ENCODE measurements at regions not wholly inside any gene's neighbourhood (a gene's known extent, or its start where the extent isn't known, plus 50 kb on each side); places are given as distances from the start of the nearest gene placed in this dataset.

- Histone ChIP-seq H3K9me3 (ENCODE audit: control insufficient read depth, low read depth, low read length) (peaks cover 5% of the 10 kb centered on the region), H3K18ac (ENCODE audit: insufficient read length, low read depth, low read length) (no peak overlapping the region), H3K56ac (ENCODE audit: insufficient read length, low read depth, low read length) (no peak overlapping the region), H4K5ac (ENCODE audit: insufficient read length, low read depth, low read length) (no peak overlapping the region), H3K27ac (ENCODE audit: insufficient read length, low read depth, low read length) (no peak overlapping the region), H3K4ac (ENCODE audit: low read depth, low read length) (no peak overlapping the region), H3K23me2 (ENCODE audit: insufficient read length, low read depth, low read length, poor library complexity, severe bottlenecking) (no peaks in the 10 kb centered on the region), H3K23ac (ENCODE audit: insufficient read length, low read depth, low read length) (no peak overlapping the region), H2BK5ac (ENCODE audit: insufficient read length, low read length) (no peak overlapping the region), H3K14ac (ENCODE audit: insufficient read depth, low read length) (no peak overlapping the region), H3K9ac (ENCODE audit: extremely low read depth, insufficient read length, low read length) (no peak overlapping the region), H4K91ac (ENCODE audit: insufficient read length, low read depth, low read length) (no peak overlapping the region), H3K79me2 (ENCODE audit: insufficient read depth, low read length) (no peaks in the 10 kb centered on the region), H4K20me1 (ENCODE audit: control insufficient read depth, insufficient read depth, insufficient read length) (no peaks in the 10 kb centered on the region), H2AK5ac (ENCODE audit: insufficient read length, low read length) (no peak overlapping the region), H2BK15ac (ENCODE audit: low read depth, low read length) (no peak overlapping the region), H3K4me2 (ENCODE audit: insufficient read depth, insufficient read length, low read length) (no peak overlapping the region), H3K79me1 (ENCODE audit: insufficient read depth, low read depth, low read length, poor library complexity, severe bottlenecking) (no peaks in the 10 kb centered on the region), H2BK120ac (ENCODE audit: low read depth, low read length, poor library complexity, severe bottlenecking) (no peak overlapping the region), H2BK20ac (ENCODE audit: low read depth, low read length, poor library complexity, severe bottlenecking) (no peak overlapping the region), H2BK12ac (ENCODE audit: insufficient read length, low read depth, low read length) (no peak overlapping the region), H3K4me1 (ENCODE audit: insufficient read depth, low read length) (no peaks in the 10 kb centered on the region), H2AFZ (ENCODE audit: low read length) (no peak overlapping the region), H3T11ph (ENCODE audit: low read length) (no peak overlapping the region), H3K27me3 (ENCODE audit: insufficient read depth, low read length) (no peaks in the 10 kb centered on the region), H4K8ac (replicated peaks; ENCODE audit: insufficient read length, low read depth, low read length) (no peak overlapping the region)
- Mint-ChIP-seq H3K27me3 (ENCODE audit: low read depth) (no peaks in the 10 kb centered on the region), H3K4me1 (peaks cover 5% of the 10 kb centered on the region in 2 experiments; a peak in 3 of 4 replicates), H3K4me3 (no peak overlapping the region), H3K36me3 (ENCODE audit: insufficient read depth in 1 of 3, low read depth in 3 of 3) (no peaks in the 10 kb centered on the region; a peak in 1 of 7 replicates), H3K9me3 (peaks cover 0 to 3% of the 10 kb centered on the region in 2 experiments; a peak in 2 of 5 replicates), H3K27ac (no peak overlapping the region)
- no peak for DNase-seq
- WGBS (ENCODE audit: extremely low coverage, insufficient read length, low lambda C conversion rate): no CpG with 5 or more reads among the region's 1 CpG
- no peak for TF ChIP-seq CTCF (conservative IDR thresholded peaks at IDR 0.05)
Measured at GRCh38 chr2:224187220-224187619, 148.1 kb upstream of the SERPINE2 start.

Data from H9 (cell line).